K562 (cell line): ENCODE measurements at regions not wholly inside any gene's neighbourhood (a gene's known extent, or its start where the extent isn't known, plus 50 kb on each side); places are given as distances from the start of the nearest gene placed in this dataset.
A peak's percentile ranks its signal among the peaks of the same experiment; 100 is the strongest.

Experiments
- ATAC-seq: fragments of 200-7000 bp; cut with Tn5 transposase; 3 replicates; pipeline ENCODE4 v1.9.1; 2020; ENCODE audit warnings: moderate library complexity
- BruUV-seq: library from RNA; stranded (reverse); fragments of 400-500 nt; replicated peaks from 2 replicates; lab custom pipeline; 2021; lab: Mats Ljungman, UMichigan
- CTCF ChIA-PET: fragments of 300-600 bp; formaldehyde crosslinking; extraction: SDS; loops from one replicate; lab custom pipeline; 2021; ENCODE audit warnings: low intra/inter-chr PET ratio; lab: Yijun Ruan, JAX
- POLR2A ChIA-PET: fragments of 300-600, 350-650 bp; sonication (Branson Sonifier 250); formaldehyde crosslinking; extraction: SDS; loops from one replicate; lab custom pipeline; 2021; ENCODE audit warnings: antibody characterized with exemption, inconsistent platforms; lab: Yijun Ruan, JAX
- DNase-seq, 4 experiments: peaks; one replicate each; pipeline versions ENCODE4 v3.0.0 to v3.0.0-alpha.2; 2011 to 2018; ENCODE audit warnings: low spot score in 3 of 4, mixed read lengths in 3 of 4; ENCODE audit errors: extremely low read depth in 1 of 4
- FAIRE-seq: peaks from 2 replicates; lab custom pipeline; 2011; peaks lifted over from hg19 to GRCh38; lab: Jason Lieb, UNC
- H2AFZ ChIP-seq: 2 replicates; pipeline ENCODE4 v1.6.0; 2011; ENCODE audit warnings: low read depth, low read length, control low read depth, inconsistent platforms
- H3K27ac ChIP-seq: fragments of 200-600 bp; 3 replicates; pipeline ENCODE4 v1.8.0; 2011; ENCODE audit warnings: low read depth, mild to moderate bottlenecking, control low read depth, inconsistent platforms, low read length, moderate library complexity, mixed read lengths; ENCODE audit errors: extremely low read depth
- H3K27me3 ChIP-seq, 2 experiments: fragments of 300-600 bp in 1 of 2; 2 replicates in 1 of 2; 3 replicates in 1 of 2; pipeline versions ENCODE4 v1.6.0 to v1.8.0; 2011; ENCODE audit warnings: inconsistent platforms in 2 of 2, low read length in 2 of 2, mild to moderate bottlenecking in 1 of 2, mixed read lengths in 1 of 2, moderate library complexity in 1 of 2; ENCODE audit not compliant: control insufficient read depth in 2 of 2, insufficient read depth in 2 of 2
- H3K36me3 ChIP-seq: fragments of 300-600 bp; 3 replicates; pipeline ENCODE4 v1.8.0; 2011; ENCODE audit warnings: mild to moderate bottlenecking, low read length, inconsistent platforms; ENCODE audit not compliant: control insufficient read depth, insufficient read depth
- H3K4me1 ChIP-seq, 2 experiments: fragments of 200-600 bp in 1 of 2; replicated peaks in 1 of 2; 2 replicates in 1 of 2; 3 replicates in 1 of 2; pipeline versions ENCODE4 v1.5.1 to v1.8.0; 2011; ENCODE audit warnings: inconsistent platforms in 2 of 2, low read length in 2 of 2, mild to moderate bottlenecking in 1 of 2, mixed read lengths in 1 of 2, moderate library complexity in 1 of 2; ENCODE audit not compliant: control insufficient read depth in 2 of 2, insufficient read depth in 2 of 2
- H3K4me2 ChIP-seq: 2 replicates; pipeline ENCODE4 v1.6.1; 2011; ENCODE audit warnings: low read length, control low read depth, inconsistent platforms, mixed read lengths; ENCODE audit not compliant: insufficient read depth
- H3K4me3 ChIP-seq: fragments of 200-600 bp; sonication (generic), shearing (Covaris generic); 2 replicates; pipeline ENCODE4 v1.5.1; 2016; ENCODE audit warnings: control low read depth, inconsistent platforms
- H3K79me2 ChIP-seq: fragments of 200-600 bp; 3 replicates; pipeline ENCODE4 v1.8.0; 2011; ENCODE audit warnings: low read length, inconsistent platforms; ENCODE audit not compliant: control insufficient read depth, insufficient read depth
- H3K9ac ChIP-seq, 2 experiments: 2 replicates each; pipeline versions ENCODE4 v1.6.0 to v1.6.1; 2011; ENCODE audit warnings: low read depth in 2 of 2, low read length in 2 of 2, control low read depth in 1 of 2, inconsistent platforms in 1 of 2, mild to moderate bottlenecking in 1 of 2, mixed read lengths in 1 of 2; ENCODE audit not compliant: insufficient read depth in 1 of 2
- H3K9me1 ChIP-seq: one replicate; pipeline ENCODE4 v1.6.0; 2011; ENCODE audit warnings: inconsistent platforms, mild to moderate bottlenecking, low read length, moderate library complexity; ENCODE audit not compliant: control insufficient read depth, insufficient read depth
- H3K9me3 ChIP-seq: replicated peaks from 2 replicates; pipeline ENCODE4 v1.5.1; 2011; ENCODE audit warnings: low read depth, low read length, inconsistent platforms; ENCODE audit not compliant: control insufficient read depth, insufficient read depth
- H4K20me1 ChIP-seq: replicated peaks from 2 replicates; pipeline ENCODE4 v1.6.1; 2011; ENCODE audit warnings: low read length, inconsistent platforms, mixed read lengths; ENCODE audit not compliant: control insufficient read depth, insufficient read depth
- BCOR ChIP-seq: fragments of 450-650 bp; IDR thresholded peaks from 2 replicates; pipeline ENCODE4 v1.6.1; 2016
- ETV5 ChIP-seq: sonication (generic); formaldehyde crosslinking; IDR thresholded peaks from 2 replicates; pipeline ENCODE4 v1.4.0; 2020; ENCODE audit warnings: low read depth, mild to moderate bottlenecking, missing genetic modification reagents
- EZH2 ChIP-seq: IDR thresholded peaks from 2 replicates; pipeline ENCODE4 v1.6.1; 2012; ENCODE audit warnings: low read depth, mild to moderate bottlenecking, inconsistent platforms, low read length, borderline replicate concordance
- RAD21 ChIP-seq, 2 experiments: fragments of 250-450 bp in 1 of 2; fragments of 450-650 bp in 1 of 2; sonication (Bioruptor Pico) in 1 of 2; formaldehyde crosslinking in 1 of 2; IDR thresholded peaks in 1 of 2; conservative IDR thresholded peaks in 1 of 2; 2 replicates each; pipeline versions ENCODE4 v1.4.0 to v1.8.0; 2020 to 2022; ENCODE audit warnings: mild to moderate bottlenecking in 2 of 2, moderate library complexity in 1 of 2
- RBM25 ChIP-seq: fragments of 200-400 bp; formaldehyde crosslinking; IDR thresholded peaks from 2 replicates; pipeline ENCODE4 v1.6.1; 2018; ENCODE audit warnings: low read length, low read depth, moderate library complexity; ENCODE audit not compliant: severe bottlenecking
- TCF7L2 ChIP-seq: fragments of 150-350 bp; IDR thresholded peaks from 2 replicates; pipeline ENCODE4 v1.6.1; 2016; ENCODE audit warnings: low read depth, mild to moderate bottlenecking, low read length, moderate library complexity
- ZFP36 ChIP-seq: fragments of 150-350 bp; IDR thresholded peaks from 2 replicates; pipeline ENCODE4 v1.6.1; 2018; ENCODE audit warnings: low read length, low read depth; ENCODE audit not compliant: partially characterized antibody
- ZNF263 ChIP-seq: sonication (generic); formaldehyde crosslinking; IDR thresholded peaks from 2 replicates; pipeline ENCODE4 v1.8.0; 2022; ENCODE audit warnings: mild to moderate bottlenecking, missing genetic modification reagents, borderline replicate concordance
- WGBS: fragments of 100-300 bp; shearing (Covaris generic); methylation state at CpG from one replicate; pipeline ENCODE4 v1.1.6; 2016; ENCODE audit warnings: low coverage, mixed read lengths; ENCODE audit not compliant: insufficient coverage; ENCODE audit errors: missing lambda C conversion rate; 5-methylcytosine and 5-hydroxymethylcytosine counted together
- in situ Hi-C: fragments of 300-500 bp; cut with MboI; formaldehyde crosslinking; loops from 4 replicates; pipeline ENCODE4 v1.15.0; 2018; ENCODE audit warnings: inconsistent platforms, mixed read lengths
- intact Hi-C: fragments of 100-400 bp; cut with micrococcal nuclease; formaldehyde crosslinking; loops from 2 replicates; pipeline ENCODE4 v1.14.2; 2022

DNA sequence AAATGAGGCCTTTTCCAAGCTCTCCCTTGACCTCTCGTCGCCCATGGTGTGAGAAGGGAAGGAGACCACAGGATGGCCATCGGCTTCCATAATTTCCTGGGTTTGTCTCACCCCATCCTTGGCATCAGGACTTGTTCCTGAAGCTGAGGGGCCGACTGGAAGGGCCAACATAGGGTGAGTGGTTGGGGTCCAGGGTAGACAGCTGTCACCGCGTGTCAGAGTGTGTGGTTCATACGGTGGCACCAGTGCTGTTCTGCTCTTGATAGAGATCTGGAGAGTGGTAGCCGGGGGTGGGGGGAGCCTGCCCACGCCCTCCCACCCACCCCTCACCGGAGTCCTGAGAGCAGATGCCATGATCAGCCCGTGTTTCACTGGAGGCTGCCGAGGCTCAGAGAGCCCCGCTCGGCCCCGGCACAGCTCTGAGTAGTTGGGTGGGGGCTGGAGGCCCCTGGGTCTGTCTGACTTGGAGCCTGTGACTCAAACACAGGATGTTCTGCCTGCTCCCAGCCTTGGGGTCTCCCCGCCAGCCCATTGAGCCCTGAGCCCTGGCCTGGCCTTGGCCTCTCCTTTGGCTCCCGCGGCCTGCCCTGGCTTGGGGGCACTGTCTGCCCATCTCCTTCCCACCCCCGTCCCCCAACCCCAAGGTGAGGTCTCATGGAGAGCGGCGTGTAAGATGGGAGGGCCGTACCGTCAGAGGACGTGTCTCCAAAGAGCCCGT is 53.1 kb upstream of the IER5L start:
- H3K9ac ChIP-seq: no peak overlapping the region
- no peak overlapping the region for H3K27ac ChIP-seq
- H3K4me2 ChIP-seq: no peak overlapping the region
- CTCF ChIA-PET: no interaction called here
- 39% methylated on average over 16 of the region's 25 CpGs for WGBS
- intact Hi-C loops: no loop called here
- ATAC-seq (no peak), FAIRE-seq (no peak), DNase-seq (no peak)
- in situ Hi-C loops: no loop called here
- no peak overlapping the region for H3K4me3 ChIP-seq
- peaks cover 0 to 11% of the 10 kb centered on the region in 2 experiments; a peak in 2 of 5 replicates for H3K4me1 ChIP-seq
- POLR2A ChIA-PET: no interaction called here
- no peaks in the 10 kb centered on the region for H3K9me1 ChIP-seq
- no peaks in the 10 kb centered on the region; the same call in 1 of the 2 replicates for H3K9me3 ChIP-seq
- H2AFZ ChIP-seq: no peak overlapping the region
- H3K27me3 ChIP-seq: peaks cover 0 to 4% of the 10 kb centered on the region in 2 experiments; a peak in 2 of 5 replicates
- TF ChIP-seq TCF7L2 (no peak), ZNF263 (no peak), EZH2 (no peak)
- no peaks in the 10 kb centered on the region for H3K36me3 ChIP-seq
- H4K20me1 ChIP-seq: no peaks in the 10 kb centered on the region
- BruUV-seq: no TSS peak
- H3K79me2 ChIP-seq: no peaks in the 10 kb centered on the region

DNA sequence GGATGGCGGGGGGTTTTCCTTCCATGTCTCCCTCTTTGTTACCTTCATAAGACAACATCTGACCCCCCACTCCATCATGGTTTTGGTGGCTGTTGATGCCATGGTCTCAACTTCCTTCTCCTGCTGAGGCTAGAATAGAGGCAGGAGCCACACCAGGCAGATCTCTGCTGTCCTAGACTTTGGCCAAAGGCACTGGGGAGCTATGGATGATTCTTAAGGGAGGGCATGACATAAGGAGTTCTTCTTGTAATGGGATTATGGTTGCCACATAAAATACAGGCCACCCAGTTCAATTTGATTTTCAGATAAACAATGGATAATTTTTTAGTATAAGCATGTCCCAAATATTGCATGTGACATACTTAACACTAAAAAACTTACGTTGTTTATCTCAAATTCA is 52.2 kb upstream of the IER5L start:
- H2AFZ ChIP-seq: no peak overlapping the region
- H3K27ac ChIP-seq: no peak overlapping the region
- ATAC-seq: no peak
- H3K4me3 ChIP-seq: no peak overlapping the region
- WGBS: 13% methylated on average over 2 of the region's 2 CpGs
- H3K9me1 ChIP-seq: no peaks in the 10 kb centered on the region
- DNase-seq: no peak
- no TSS peak for BruUV-seq
- H3K9ac ChIP-seq: no peak overlapping the region
- H3K27me3 ChIP-seq: peaks cover 0 to 7% of the 10 kb centered on the region in 2 experiments; a peak in 2 of 5 replicates
- H3K79me2 ChIP-seq: no peaks in the 10 kb centered on the region
- CTCF ChIA-PET: no interaction called here
- intact Hi-C loops: no loop called here
- H3K36me3 ChIP-seq: no peaks in the 10 kb centered on the region
- H3K4me2 ChIP-seq: no peak overlapping the region
- H3K4me1 ChIP-seq: peaks cover 0 to 13% of the 10 kb centered on the region in 2 experiments; a peak in 2 of 5 replicates
- in situ Hi-C loops: no loop called here
- TF ChIP-seq RAD21 (CRISPR knock-in tag; conservative IDR thresholded peaks at IDR 0.05 in 1 of 2, IDR thresholded peaks at IDR 0.05 in 1 of 2) (no peak), RBM25 (peak; percentile 85), ZFP36 (peak; percentile 66), BCOR (0 out of 2 replicates have a peak, but pooled peaks have one; percentile 16), ETV5 (CRISPR knock-in tag) (no peak)
- POLR2A ChIA-PET: no interaction called here
- FAIRE-seq: peak; percentile 37
- no peaks in the 10 kb centered on the region; the same call in 1 of the 2 replicates for H3K9me3 ChIP-seq
- H4K20me1 ChIP-seq: no peaks in the 10 kb centered on the region
